ENCODE measurements at regions not wholly inside any gene's neighbourhood (a gene's known extent, or its start where the extent isn't known, plus 50 kb on each side); places are given as distances from the start of the nearest gene placed in this dataset.

- DNase-seq (ENCODE audit: extremely low spot score, insufficient read length, low read depth) (no peak), FAIRE-seq (no peak)
These were observed 199.2 kb upstream of the POU2AF2 start for GRCh38 chr11:111046291-111046690.

DNA sequence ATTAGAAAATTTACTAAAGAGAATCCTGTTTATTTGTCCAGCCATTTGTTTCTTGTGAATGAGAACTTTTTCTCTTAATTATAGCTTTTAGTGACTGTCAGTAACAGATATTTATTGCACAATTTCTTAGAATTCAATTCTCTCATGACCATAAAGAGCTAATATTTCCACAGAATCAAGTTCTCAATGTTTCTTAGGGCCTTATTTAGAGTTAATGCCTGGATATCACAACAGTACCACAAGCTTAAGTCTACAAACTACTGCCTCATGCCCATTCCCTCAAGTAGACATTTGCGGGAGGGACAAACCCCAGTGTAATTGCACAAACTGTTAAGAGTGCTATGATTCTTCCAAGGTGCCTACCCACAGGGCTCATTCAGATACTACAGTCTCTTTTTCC lies 199.7 kb upstream of the POU2AF2 start:
- FAIRE-seq (no peak), DNase-seq (ENCODE audit: extremely low spot score, insufficient read length, low read depth) (no peak)

GRCh38 chr11:111045407-111045803 lies 200.1 kb upstream of the POU2AF2 start:
- DNase-seq (ENCODE audit: extremely low spot score, insufficient read length, low read depth) (no peak), FAIRE-seq (no peak)

- DNase-seq (ENCODE audit: extremely low spot score, insufficient read length, low read depth) (no peak), FAIRE-seq (no peak)
These were observed 200.6 kb upstream of the POU2AF2 start for GRCh38 chr11:111044751-111045406.

GRCh38 chr11:111039982-111040381 lies 205.5 kb upstream of the POU2AF2 start:
- FAIRE-seq: no peak
- no peak for DNase-seq (ENCODE audit: extremely low spot score, insufficient read length, low read depth)

GRCh38 chr11:111035746-111036145 lies 209.8 kb upstream of the POU2AF2 start:
- no peak for DNase-seq (ENCODE audit: extremely low spot score, insufficient read length, low read depth)
- no peak for FAIRE-seq

DNA sequence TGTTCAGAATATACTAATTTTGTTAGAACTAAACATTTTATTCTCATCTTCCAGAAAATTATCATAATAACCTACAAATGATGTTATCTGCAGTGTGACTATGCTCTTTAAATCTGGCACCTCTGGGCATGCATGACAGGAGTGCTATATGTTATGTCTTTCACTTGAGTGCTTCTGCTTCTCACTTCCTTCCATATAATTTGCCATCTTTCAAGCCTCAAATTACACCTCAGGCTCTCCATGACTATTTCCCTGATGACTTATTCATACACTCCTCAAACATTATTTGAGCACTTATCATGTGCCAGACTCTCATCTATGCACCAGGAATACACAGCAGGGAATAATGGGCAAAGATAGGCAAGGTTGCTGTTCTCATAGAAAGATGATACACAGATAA lies 219.3 kb upstream of the POU2AF2 start:
- FAIRE-seq (no peak), DNase-seq (ENCODE audit: extremely low spot score, insufficient read length, low read depth) (no peak)

- DNase-seq (ENCODE audit: extremely low spot score, insufficient read length, low read depth): no peak
- no peak for FAIRE-seq
These were observed 224.4 kb upstream of the POU2AF2 start for GRCh38 chr11:111021131-111021530.

GRCh38 chr11:111019871-111020670 lies 225.5 kb upstream of the POU2AF2 start:
- FAIRE-seq (no peak), DNase-seq (ENCODE audit: extremely low spot score, insufficient read length, low read depth) (no peak)

DNA sequence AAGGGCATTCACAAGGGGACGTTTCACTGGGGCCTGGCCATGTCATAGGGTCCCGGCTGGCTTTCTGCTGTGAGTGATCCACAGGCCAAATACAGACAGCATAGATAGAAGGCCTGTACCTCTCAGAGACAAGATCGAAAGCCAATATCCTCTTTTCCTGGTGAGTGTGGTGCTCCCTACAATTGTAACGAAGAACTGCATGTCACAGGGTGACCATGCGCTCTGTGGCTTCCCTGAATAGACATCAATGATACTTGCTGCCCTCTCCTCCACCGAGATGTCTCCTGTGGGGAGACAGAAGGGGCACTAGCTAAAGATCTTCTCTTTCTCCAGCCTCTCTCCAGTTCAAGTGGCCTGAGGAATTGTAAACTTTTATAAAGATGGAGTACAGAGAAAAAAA lies 226.1 kb upstream of the POU2AF2 start:
- DNase-seq (ENCODE audit: extremely low spot score, insufficient read length, low read depth): no peak
- no peak for FAIRE-seq

- FAIRE-seq: no peak
- no peak for DNase-seq (ENCODE audit: extremely low spot score, insufficient read length, low read depth)
These were observed 227.0 kb upstream of the POU2AF2 start for GRCh38 chr11:111018566-111018965.

- no peak for FAIRE-seq
- no peak for DNase-seq (ENCODE audit: extremely low spot score, insufficient read length, low read depth)
These were observed 233.0 kb upstream of the POU2AF2 start for GRCh38 chr11:111012491-111012890.

DNA sequence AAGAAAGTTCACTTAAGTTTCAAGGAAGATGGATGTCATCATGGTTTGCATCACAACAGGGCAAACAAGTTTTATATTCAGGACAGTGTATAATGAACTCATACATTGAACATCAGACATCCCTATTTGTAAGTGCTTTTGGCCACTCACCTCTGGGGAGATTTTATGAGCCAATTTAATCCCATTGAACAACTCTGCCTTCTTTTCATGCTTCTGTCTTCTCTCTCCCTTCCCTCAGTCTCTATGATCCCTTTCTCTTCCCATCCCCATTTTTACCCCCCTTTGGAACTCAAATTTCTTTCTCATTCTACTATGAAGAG lies 234.3 kb upstream of the POU2AF2 start:
- DNase-seq (ENCODE audit: extremely low spot score, insufficient read length, low read depth) (no peak), FAIRE-seq (no peak)

GRCh38 chr11:111010391-111011274 lies 234.9 kb upstream of the POU2AF2 start:
- FAIRE-seq (no peak), DNase-seq (ENCODE audit: extremely low spot score, insufficient read length, low read depth) (no peak)

GRCh38 chr11:111006227-111006626 lies 239.3 kb upstream of the POU2AF2 start:
- no peak for FAIRE-seq

DNA sequence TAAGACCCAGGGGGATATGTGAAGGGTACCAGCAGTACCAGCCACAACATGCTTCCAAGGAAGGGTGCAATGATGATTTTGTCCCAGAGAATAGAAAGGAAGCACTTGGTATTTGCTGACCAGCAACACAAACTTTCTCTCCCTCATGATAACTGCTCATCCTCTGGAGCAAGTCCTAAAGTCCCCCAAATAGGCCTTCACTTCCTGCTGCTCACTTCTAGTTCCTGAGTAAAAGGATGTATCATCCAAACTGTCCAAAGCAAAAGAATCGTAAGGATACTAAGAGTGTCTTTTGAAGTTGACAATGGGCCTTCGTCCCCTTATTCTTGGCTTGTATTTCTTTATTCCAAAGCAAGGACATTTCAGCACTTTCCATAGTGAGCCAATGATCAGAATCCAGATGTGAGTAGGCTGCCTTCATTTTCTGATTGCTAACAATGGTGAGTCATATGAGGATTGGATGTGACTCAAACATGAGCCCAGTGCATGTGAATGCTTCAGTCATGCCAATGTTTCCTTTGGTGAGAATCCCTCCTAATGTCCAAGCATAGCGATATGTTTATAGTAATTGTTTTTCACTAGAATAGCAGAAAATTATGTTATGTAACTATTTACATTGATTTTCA lies 243.4 kb upstream of the POU2AF2 start:
- no peak for FAIRE-seq
- DNase-seq (ENCODE audit: extremely low spot score, insufficient read length, low read depth): no peak

More at GRCh38 chr11:111006227-111006626, 239.3 kb upstream of the POU2AF2 start:
- DNase-seq (ENCODE audit: extremely low spot score, insufficient read length, low read depth): no peak

- FAIRE-seq: no peak
- DNase-seq (ENCODE audit: extremely low spot score, insufficient read length, low read depth): no peak
These were observed 244.5 kb upstream of the POU2AF2 start for GRCh38 chr11:111001081-111001430.

DNA sequence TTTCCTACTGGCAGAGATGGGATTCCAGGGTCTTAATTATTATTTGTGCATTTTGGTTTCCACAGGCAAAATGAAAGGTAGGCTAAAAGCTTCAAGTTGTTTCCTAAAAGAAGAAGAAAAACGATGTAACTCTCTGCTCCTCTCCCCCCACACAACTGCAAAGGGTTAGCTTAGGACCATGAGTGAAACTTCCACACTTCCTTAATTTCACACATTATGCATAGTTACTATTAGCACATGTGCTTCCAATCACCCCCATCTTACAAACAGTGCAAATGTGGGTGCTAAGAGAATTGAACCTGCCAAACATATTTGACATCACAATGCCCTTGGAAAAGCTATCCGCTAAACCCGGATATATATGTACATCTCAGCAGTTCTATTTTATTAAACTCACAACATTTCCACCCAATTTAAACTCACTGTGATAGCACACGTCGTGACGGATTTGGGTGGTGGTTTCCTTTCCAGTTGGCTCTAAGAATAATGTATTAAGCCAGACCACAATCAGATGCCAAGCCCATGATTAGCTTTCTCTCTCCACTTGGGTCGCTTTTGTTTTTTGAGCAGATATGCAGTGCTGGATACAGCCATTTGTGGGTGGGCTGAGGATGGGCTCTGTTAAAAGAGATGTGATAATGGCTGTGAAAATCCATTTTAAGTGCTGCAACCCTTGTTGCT lies 245.0 kb upstream of the POU2AF2 start:
- no peak for DNase-seq (ENCODE audit: extremely low spot score, insufficient read length, low read depth)
- no peak for FAIRE-seq

DNA sequence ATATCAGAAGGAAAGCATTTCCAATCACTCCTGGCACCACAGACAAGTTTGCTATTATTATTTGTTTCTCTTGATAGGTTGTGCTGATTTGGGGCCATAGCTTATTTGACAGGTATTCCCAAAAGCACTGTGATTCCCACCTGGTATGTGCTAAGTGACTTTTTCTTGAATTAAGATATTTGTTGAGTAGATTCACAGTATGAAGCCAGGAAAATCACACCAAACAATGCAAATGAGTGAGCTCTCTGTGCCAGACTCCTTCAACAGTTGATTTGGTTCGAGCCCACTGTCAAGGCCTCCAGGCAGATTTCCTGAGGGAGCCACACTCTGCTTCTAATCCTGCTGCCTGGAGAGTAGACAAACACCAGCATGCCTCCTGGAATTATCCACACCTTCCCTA lies 253.0 kb upstream of the POU2AF2 start:
- no peak for DNase-seq (ENCODE audit: extremely low spot score, insufficient read length, low read depth)
- FAIRE-seq: no peak
